Liver (tissue), 8 donors: ENCODE measurements at regions not wholly inside any gene's neighbourhood (a gene's known extent, or its start where the extent isn't known, plus 50 kb on each side); places are given as distances from the start of the nearest gene placed in this dataset.

Source experiments
- DNase-seq: peaks from one replicate; pipeline ENCODE4 v3.0.0-alpha.2; 2017; ENCODE audit warnings: low spot score
- H3K27ac ChIP-seq, 2 donors: one replicate each; pipeline ENCODE4 v1.7.0; 2013; ENCODE audit warnings: inconsistent platforms in 2 of 2, low read length in 2 of 2, control low read depth in 1 of 2, low read depth in 1 of 2, mild to moderate bottlenecking in 1 of 2
- H3K27me3 ChIP-seq, 4 donors: one replicate each; pipeline versions ENCODE4 v1.6.1 to v1.7.0; 2013; ENCODE audit warnings: low read length in 3 of 4, inconsistent platforms in 1 of 4, mild to moderate bottlenecking in 1 of 4, moderate library complexity in 1 of 4; ENCODE audit not compliant: control insufficient read depth in 4 of 4, insufficient read depth in 4 of 4
- H3K36me3 ChIP-seq, 4 donors: one replicate each; pipeline versions ENCODE4 v1.6.1 to v1.7.0; 2013; ENCODE audit warnings: low read length in 3 of 4, mild to moderate bottlenecking in 3 of 4, low read depth in 1 of 4, moderate library complexity in 1 of 4; ENCODE audit not compliant: control insufficient read depth in 4 of 4, insufficient read depth in 3 of 4
- H3K4me1 ChIP-seq, 4 donors: one replicate each; pipeline versions ENCODE4 v1.6.1 to v1.7.0; 2013; ENCODE audit warnings: low read length in 3 of 4, mild to moderate bottlenecking in 3 of 4, moderate library complexity in 1 of 4; ENCODE audit not compliant: control insufficient read depth in 4 of 4, insufficient read depth in 4 of 4
- H3K4me3 ChIP-seq, 3 donors: one replicate each; pipeline versions ENCODE4 v1.6.1 to v1.7.0; 2013; ENCODE audit warnings: low read length in 3 of 3, control low read depth in 1 of 3, low read depth in 1 of 3, mild to moderate bottlenecking in 1 of 3
- H3K9ac ChIP-seq, 2 donors: one replicate each; pipeline ENCODE4 v1.7.0; 2013; ENCODE audit warnings: low read length in 2 of 2, mild to moderate bottlenecking in 2 of 2, moderate library complexity in 2 of 2, control low read depth in 1 of 2, low read depth in 1 of 2
- H3K9me3 ChIP-seq, 4 donors: one replicate each; pipeline versions ENCODE4 v1.6.1 to v1.7.0; 2013; ENCODE audit warnings: low read length in 3 of 4; ENCODE audit not compliant: control insufficient read depth in 4 of 4
- EGR1 ChIP-seq, 2 donors: IDR thresholded peaks; 2 replicates each; pipeline ENCODE4 v1.6.1; 2016 to 2018; ENCODE audit warnings: antibody characterized with exemption in 2 of 2, low read depth in 2 of 2
- FOXA1 ChIP-seq: IDR thresholded peaks from 2 replicates; pipeline ENCODE4 v1.6.1; 2016; ENCODE audit warnings: antibody characterized with exemption
- FOXA2 ChIP-seq: IDR thresholded peaks from 2 replicates; pipeline ENCODE4 v1.6.1; 2016; ENCODE audit warnings: antibody characterized with exemption
- GABPA ChIP-seq, 2 donors: IDR thresholded peaks in 1 of 2; conservative IDR thresholded peaks in 1 of 2; 2 replicates each; pipeline ENCODE4 v1.6.1; 2016; ENCODE audit warnings: antibody characterized with exemption in 2 of 2, mild to moderate bottlenecking in 1 of 2, moderate library complexity in 1 of 2
- HNF4A ChIP-seq, 2 donors: conservative IDR thresholded peaks; 2 replicates each; pipeline ENCODE4 v1.6.1; 2016; ENCODE audit warnings: antibody characterized with exemption in 2 of 2, mild to moderate bottlenecking in 2 of 2
- HNF4G ChIP-seq: IDR thresholded peaks from 2 replicates; pipeline ENCODE4 v1.6.1; 2016; ENCODE audit warnings: antibody characterized with exemption
- JUND ChIP-seq, 2 donors: IDR thresholded peaks; 2 replicates each; pipeline ENCODE4 v1.6.1; 2016; ENCODE audit warnings: antibody characterized with exemption in 2 of 2
- NR2F2 ChIP-seq: IDR thresholded peaks from 2 replicates; pipeline ENCODE4 v1.6.1; 2016; ENCODE audit warnings: antibody characterized with exemption
- RAD21 ChIP-seq, 2 donors: IDR thresholded peaks; 2 replicates each; pipeline ENCODE4 v1.6.1; 2016; ENCODE audit warnings: antibody characterized with exemption in 2 of 2, mild to moderate bottlenecking in 2 of 2
- RXRA ChIP-seq, 2 donors: IDR thresholded peaks; 2 replicates each; pipeline ENCODE4 v1.6.1; 2017 to 2018; ENCODE audit warnings: antibody characterized with exemption in 2 of 2, mild to moderate bottlenecking in 1 of 2
- SP1 ChIP-seq: IDR thresholded peaks from 2 replicates; pipeline ENCODE4 v1.6.1; 2018; ENCODE audit warnings: antibody characterized with exemption, mild to moderate bottlenecking
- TAF1 ChIP-seq: conservative IDR thresholded peaks from 2 replicates; pipeline ENCODE4 v1.6.1; 2016; ENCODE audit warnings: antibody characterized with exemption, mild to moderate bottlenecking
- YY1 ChIP-seq: IDR thresholded peaks from 2 replicates; pipeline ENCODE4 v1.6.1; 2016; ENCODE audit warnings: antibody characterized with exemption, mild to moderate bottlenecking
- WGBS: extraction: QIAGEN DNeasy Blood & Tissue Kit; methylation state at CpG from one replicate; pipeline ENCODE4 v1.1.7; 2013; 5-methylcytosine and 5-hydroxymethylcytosine counted together
- TF ChIP-seq, protein P1 (sequence below): IDR thresholded peaks from 2 replicates; pipeline ENCODE4 v1.6.1; 2016; ENCODE audit warnings: antibody characterized with exemption
- TF ChIP-seq, protein P2 (sequence below): IDR thresholded peaks from 2 replicates; pipeline ENCODE4 v1.6.1; 2016; ENCODE audit warnings: antibody characterized with exemption, mild to moderate bottlenecking
- TF ChIP-seq, protein P3 (sequence below): IDR thresholded peaks from 2 replicates; pipeline ENCODE4 v1.6.1; 2016; ENCODE audit warnings: antibody characterized with exemption
- TF ChIP-seq, protein P4 (sequence below): fragments of 150-350 bp; IDR thresholded peaks from 2 replicates; pipeline ENCODE4 v1.5.1; 2017; ENCODE audit warnings: improper control_type of control experiment, low read depth, low read length; ENCODE audit not compliant: missing input control
- donor health status: healthy.
- donor health status: healthy.
- donor health status: healthy.
- donor health status: healthy.
- donor health status: healthy.

DNA sequence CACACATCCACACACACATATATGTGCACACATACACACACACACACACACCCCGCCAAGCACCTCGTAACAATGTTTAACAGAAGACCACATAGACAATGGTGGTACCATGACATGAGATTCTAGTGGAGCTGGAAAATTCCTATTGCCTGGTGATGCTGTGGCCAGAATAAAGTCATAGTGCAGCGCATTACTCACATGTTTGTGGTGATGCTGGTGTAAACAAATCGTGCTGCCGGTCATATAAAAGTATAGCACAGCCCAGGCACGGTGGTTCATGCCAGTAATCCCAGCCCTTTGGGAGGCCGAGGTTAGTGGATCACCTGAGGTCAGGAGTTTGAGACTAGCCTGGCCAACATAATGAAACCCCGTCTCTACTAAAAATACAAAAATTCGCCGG, 275.2 kb downstream of the TRIML1 start:
- Histone ChIP-seq H3K4me1 (no peaks in the 10 kb centered on the region), H3K9ac (no peak overlapping the region), H3K36me3 (no peaks in the 10 kb centered on the region), H3K4me3 (no peak overlapping the region), H3K27ac (no peak overlapping the region), H3K27me3 (no peaks in the 10 kb centered on the region), H3K9me3 (no peaks in the 10 kb centered on the region)
- TF ChIP-seq, protein P1, sequence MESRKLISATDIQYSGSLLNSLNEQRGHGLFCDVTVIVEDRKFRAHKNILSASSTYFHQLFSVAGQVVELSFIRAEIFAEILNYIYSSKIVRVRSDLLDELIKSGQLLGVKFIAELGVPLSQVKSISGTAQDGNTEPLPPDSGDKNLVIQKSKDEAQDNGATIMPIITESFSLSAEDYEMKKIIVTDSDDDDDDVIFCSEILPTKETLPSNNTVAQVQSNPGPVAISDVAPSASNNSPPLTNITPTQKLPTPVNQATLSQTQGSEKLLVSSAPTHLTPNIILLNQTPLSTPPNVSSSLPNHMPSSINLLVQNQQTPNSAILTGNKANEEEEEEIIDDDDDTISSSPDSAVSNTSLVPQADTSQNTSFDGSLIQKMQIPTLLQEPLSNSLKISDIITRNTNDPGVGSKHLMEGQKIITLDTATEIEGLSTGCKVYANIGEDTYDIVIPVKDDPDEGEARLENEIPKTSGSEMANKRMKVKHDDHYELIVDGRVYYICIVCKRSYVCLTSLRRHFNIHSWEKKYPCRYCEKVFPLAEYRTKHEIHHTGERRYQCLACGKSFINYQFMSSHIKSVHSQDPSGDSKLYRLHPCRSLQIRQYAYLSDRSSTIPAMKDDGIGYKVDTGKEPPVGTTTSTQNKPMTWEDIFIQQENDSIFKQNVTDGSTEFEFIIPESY: no peak
- no peak for TF ChIP-seq HNF4A (conservative IDR thresholded peaks at IDR 0.05)
- no peak for TF ChIP-seq FOXA1
- no peak for TF ChIP-seq JUND (IDR thresholded peaks at IDR 0.05)
- TF ChIP-seq, protein P2, sequence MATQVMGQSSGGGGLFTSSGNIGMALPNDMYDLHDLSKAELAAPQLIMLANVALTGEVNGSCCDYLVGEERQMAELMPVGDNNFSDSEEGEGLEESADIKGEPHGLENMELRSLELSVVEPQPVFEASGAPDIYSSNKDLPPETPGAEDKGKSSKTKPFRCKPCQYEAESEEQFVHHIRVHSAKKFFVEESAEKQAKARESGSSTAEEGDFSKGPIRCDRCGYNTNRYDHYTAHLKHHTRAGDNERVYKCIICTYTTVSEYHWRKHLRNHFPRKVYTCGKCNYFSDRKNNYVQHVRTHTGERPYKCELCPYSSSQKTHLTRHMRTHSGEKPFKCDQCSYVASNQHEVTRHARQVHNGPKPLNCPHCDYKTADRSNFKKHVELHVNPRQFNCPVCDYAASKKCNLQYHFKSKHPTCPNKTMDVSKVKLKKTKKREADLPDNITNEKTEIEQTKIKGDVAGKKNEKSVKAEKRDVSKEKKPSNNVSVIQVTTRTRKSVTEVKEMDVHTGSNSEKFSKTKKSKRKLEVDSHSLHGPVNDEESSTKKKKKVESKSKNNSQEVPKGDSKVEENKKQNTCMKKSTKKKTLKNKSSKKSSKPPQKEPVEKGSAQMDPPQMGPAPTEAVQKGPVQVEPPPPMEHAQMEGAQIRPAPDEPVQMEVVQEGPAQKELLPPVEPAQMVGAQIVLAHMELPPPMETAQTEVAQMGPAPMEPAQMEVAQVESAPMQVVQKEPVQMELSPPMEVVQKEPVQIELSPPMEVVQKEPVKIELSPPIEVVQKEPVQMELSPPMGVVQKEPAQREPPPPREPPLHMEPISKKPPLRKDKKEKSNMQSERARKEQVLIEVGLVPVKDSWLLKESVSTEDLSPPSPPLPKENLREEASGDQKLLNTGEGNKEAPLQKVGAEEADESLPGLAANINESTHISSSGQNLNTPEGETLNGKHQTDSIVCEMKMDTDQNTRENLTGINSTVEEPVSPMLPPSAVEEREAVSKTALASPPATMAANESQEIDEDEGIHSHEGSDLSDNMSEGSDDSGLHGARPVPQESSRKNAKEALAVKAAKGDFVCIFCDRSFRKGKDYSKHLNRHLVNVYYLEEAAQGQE: no peak
- TF ChIP-seq RXRA (IDR thresholded peaks at IDR 0.05): no peak
- no peak for TF ChIP-seq GABPA (IDR thresholded peaks at IDR 0.05 in 1 of 2, conservative IDR thresholded peaks at IDR 0.05 in 1 of 2)
- TF ChIP-seq HNF4G: no peak
- TF ChIP-seq, protein P3, sequence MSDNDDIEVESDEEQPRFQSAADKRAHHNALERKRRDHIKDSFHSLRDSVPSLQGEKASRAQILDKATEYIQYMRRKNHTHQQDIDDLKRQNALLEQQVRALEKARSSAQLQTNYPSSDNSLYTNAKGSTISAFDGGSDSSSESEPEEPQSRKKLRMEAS: no peak
- TF ChIP-seq RAD21 (IDR thresholded peaks at IDR 0.05): no peak
- TF ChIP-seq, protein P4, sequence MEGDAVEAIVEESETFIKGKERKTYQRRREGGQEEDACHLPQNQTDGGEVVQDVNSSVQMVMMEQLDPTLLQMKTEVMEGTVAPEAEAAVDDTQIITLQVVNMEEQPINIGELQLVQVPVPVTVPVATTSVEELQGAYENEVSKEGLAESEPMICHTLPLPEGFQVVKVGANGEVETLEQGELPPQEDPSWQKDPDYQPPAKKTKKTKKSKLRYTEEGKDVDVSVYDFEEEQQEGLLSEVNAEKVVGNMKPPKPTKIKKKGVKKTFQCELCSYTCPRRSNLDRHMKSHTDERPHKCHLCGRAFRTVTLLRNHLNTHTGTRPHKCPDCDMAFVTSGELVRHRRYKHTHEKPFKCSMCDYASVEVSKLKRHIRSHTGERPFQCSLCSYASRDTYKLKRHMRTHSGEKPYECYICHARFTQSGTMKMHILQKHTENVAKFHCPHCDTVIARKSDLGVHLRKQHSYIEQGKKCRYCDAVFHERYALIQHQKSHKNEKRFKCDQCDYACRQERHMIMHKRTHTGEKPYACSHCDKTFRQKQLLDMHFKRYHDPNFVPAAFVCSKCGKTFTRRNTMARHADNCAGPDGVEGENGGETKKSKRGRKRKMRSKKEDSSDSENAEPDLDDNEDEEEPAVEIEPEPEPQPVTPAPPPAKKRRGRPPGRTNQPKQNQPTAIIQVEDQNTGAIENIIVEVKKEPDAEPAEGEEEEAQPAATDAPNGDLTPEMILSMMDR: no peak
- no peak for TF ChIP-seq SP1
- TF ChIP-seq EGR1 (IDR thresholded peaks at IDR 0.05; ENCODE audit: low read depth in 2 of 2): no peak
- WGBS: 83% methylated on average over 10 of the region's 10 CpGs
- DNase-seq: no peak

DNA sequence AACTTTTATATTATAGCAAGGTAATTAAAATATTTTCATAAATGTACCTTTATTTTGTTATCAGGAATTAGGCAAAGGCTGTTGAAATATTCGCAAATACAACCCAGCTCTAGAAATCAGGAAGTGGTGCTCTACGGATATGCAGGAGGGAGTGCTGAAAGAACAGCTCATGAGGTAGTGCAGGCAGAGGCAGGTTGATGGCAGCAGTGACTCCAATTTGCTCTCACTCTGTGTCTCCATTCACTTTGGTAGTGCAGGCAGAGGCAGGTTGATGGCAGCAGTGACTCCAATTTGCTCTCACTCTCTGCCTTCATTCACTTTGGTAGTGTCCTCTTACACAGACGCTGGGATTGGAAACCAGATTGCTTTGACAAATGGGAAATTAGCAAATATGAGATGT, 277.9 kb downstream of the TRIML1 start:
- TF ChIP-seq FOXA1 (no peak), EGR1 (IDR thresholded peaks at IDR 0.05; ENCODE audit: low read depth in 2 of 2) (no peak), RXRA (IDR thresholded peaks at IDR 0.05) (no peak), HNF4G (no peak), JUND (IDR thresholded peaks at IDR 0.05) (no peak), TAF1 (no peak), RAD21 (IDR thresholded peaks at IDR 0.05) (no peak), NR2F2 (no peak), SP1 (no peak), YY1 (no peak), HNF4A (conservative IDR thresholded peaks at IDR 0.05) (no peak), FOXA2 (no peak)
- TF ChIP-seq, protein P4: no peak
- TF ChIP-seq, protein P3: no peak
- WGBS: 42% methylated on average over 3 of the region's 3 CpGs
- Histone ChIP-seq H3K36me3 (no peaks in the 10 kb centered on the region), H3K4me3 (no peak overlapping the region), H3K9ac (no peak overlapping the region), H3K9me3 (no peaks in the 10 kb centered on the region), H3K27ac (no peak overlapping the region), H3K4me1 (no peaks in the 10 kb centered on the region), H3K27me3 (no peaks in the 10 kb centered on the region)
- DNase-seq: no peak
